HEK293 (cell line): ENCODE measurements at regions not wholly inside any gene's neighbourhood (a gene's known extent, or its start where the extent isn't known, plus 50 kb on each side); places are given as distances from the start of the nearest gene placed in this dataset.

Experiments used
- CTCF ChIP-seq: fragments of 450-650 bp; formaldehyde crosslinking; IDR thresholded peaks from 2 replicates; pipeline ENCODE4 v1.5.1; 2016; ENCODE audit warnings: missing biosample characterization, missing genetic modification characterization
- FEZF1 ChIP-seq: fragments of 450-650 bp; formaldehyde crosslinking; IDR thresholded peaks from 2 replicates; pipeline ENCODE4 v1.5.1; 2016; ENCODE audit warnings: missing biosample characterization, missing genetic modification characterization
- KLF16 ChIP-seq: fragments of 450-650 bp; formaldehyde crosslinking; IDR thresholded peaks from 2 replicates; pipeline ENCODE4 v1.5.1; 2017; ENCODE audit warnings: missing biosample characterization, missing genetic modification characterization
- SALL2 ChIP-seq: fragments of 450-650 bp; formaldehyde crosslinking; IDR thresholded peaks from 2 replicates; pipeline ENCODE4 v1.5.0; 2017; ENCODE audit warnings: missing biosample characterization, mild to moderate bottlenecking, missing genetic modification characterization, borderline replicate concordance
- ZNF146 ChIP-seq: fragments of 450-650 bp; formaldehyde crosslinking; IDR thresholded peaks from 2 replicates; pipeline ENCODE4 v1.5.1; 2016; ENCODE audit warnings: missing biosample characterization, missing genetic modification characterization
- ZNF2 ChIP-seq: fragments of 450-650 bp; formaldehyde crosslinking; IDR thresholded peaks from 2 replicates; pipeline ENCODE4 v1.5.1; 2016; ENCODE audit warnings: missing biosample characterization, missing genetic modification characterization
- ZNF223 ChIP-seq: fragments of 450-650 bp; formaldehyde crosslinking; IDR thresholded peaks from 2 replicates; pipeline ENCODE4 v1.5.1; 2016; ENCODE audit warnings: missing biosample characterization, missing genetic modification characterization

- TF ChIP-seq CTCF (tag by site-specific recombination) (no peak), ZNF223 (tag by site-specific recombination) (no peak), KLF16 (no peak), ZNF146 (tag by site-specific recombination) (no peak), FEZF1 (tag by site-specific recombination) (no peak), ZNF2 (tag by site-specific recombination) (no peak), SALL2 (tag by site-specific recombination) (no peak)
Observed at GRCh38 chr1:106952776-106953175, 103.7 kb upstream of the PRMT6 start.
